ENCODE measurements at regions not wholly inside any gene's neighbourhood (a gene's known extent, or its start where the extent isn't known, plus 50 kb on each side); places are given as distances from the start of the nearest gene placed in this dataset.
A peak's percentile ranks its signal among the peaks of the same experiment; 100 is the strongest.

DNA sequence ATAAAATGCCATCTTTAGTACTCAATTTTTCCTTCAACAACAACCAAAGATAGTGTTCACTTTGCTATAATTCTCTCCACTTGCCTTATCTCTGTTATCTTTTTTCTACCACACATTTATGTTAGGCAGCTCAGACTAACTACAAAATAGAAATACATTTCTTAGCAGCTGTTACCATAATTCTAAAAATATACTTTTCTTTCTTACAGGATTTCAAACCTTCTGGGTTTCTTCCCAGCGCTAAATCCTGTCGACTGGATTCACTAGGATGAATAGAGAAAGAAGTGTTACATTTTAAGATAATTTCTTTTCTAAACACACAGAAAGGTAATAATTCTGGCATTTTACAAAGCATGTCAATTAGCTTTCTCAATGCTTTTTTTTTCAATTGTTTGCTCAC is 105.5 kb upstream of the GK2 start:
- WGBS, 3 donors: 50 to 52% (median 52%) methylated on average over 2 of the region's 2 CpGs
- Histone ChIP-seq H3K36me3 (ENCODE audit: insufficient read depth in 1 of 2, low read depth in 1 of 2) (no peaks in the 10 kb centered on the region), H3K27ac (no peak overlapping the region)

DNA sequence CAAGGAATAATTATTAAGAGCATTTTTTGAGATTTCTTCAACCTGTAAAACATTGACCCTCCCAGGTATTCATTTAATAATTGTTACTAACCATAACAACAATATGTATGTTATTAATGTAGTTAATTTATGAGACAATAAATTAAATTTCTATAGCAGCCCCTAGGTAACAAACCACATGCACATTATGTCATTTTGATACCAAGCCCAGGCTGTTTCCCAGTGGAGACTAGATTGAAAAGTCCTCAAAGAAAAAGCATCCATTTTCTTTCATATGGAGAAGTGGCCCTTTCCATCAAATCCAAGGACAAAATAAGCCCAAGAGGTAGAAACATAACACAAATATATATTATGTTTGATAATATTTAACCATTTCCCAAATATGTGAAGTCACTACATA is 104.3 kb upstream of the GK2 start:
- Histone ChIP-seq H3K4me3 (no peak overlapping the region), H3K27ac (no peak overlapping the region), H3K27me3 (ENCODE audit: insufficient read depth in 3 of 3, low read length in 2 of 3) (no peaks in the 10 kb centered on the region), H3K4me1 (no peaks in the 10 kb centered on the region), H3K9me3 (no peaks in the 10 kb centered on the region), H3K36me3 (ENCODE audit: insufficient read depth in 1 of 2, low read depth in 1 of 2) (no peaks in the 10 kb centered on the region)
- ATAC-seq: no peak
- no peak for DNase-seq
- intact Hi-C loops (cut with DNase I): no loop called here
- TF ChIP-seq, protein P1, sequence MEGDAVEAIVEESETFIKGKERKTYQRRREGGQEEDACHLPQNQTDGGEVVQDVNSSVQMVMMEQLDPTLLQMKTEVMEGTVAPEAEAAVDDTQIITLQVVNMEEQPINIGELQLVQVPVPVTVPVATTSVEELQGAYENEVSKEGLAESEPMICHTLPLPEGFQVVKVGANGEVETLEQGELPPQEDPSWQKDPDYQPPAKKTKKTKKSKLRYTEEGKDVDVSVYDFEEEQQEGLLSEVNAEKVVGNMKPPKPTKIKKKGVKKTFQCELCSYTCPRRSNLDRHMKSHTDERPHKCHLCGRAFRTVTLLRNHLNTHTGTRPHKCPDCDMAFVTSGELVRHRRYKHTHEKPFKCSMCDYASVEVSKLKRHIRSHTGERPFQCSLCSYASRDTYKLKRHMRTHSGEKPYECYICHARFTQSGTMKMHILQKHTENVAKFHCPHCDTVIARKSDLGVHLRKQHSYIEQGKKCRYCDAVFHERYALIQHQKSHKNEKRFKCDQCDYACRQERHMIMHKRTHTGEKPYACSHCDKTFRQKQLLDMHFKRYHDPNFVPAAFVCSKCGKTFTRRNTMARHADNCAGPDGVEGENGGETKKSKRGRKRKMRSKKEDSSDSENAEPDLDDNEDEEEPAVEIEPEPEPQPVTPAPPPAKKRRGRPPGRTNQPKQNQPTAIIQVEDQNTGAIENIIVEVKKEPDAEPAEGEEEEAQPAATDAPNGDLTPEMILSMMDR (IDR thresholded peaks at IDR 0.05): no peak

More for the DNA sequence above, 105.5 kb upstream of the GK2 start:
- no peak overlapping the region for H3K4me3 ChIP-seq
- ATAC-seq: no peak
- H3K27me3 ChIP-seq (ENCODE audit: insufficient read depth in 3 of 3, low read length in 2 of 3): no peaks in the 10 kb centered on the region
- TF ChIP-seq, protein P1 (IDR thresholded peaks at IDR 0.05): no peak
- H3K9me3 ChIP-seq: no peaks in the 10 kb centered on the region
- DNase-seq: no peak
- intact Hi-C loops (cut with DNase I): no loop called here
- no peaks in the 10 kb centered on the region for H3K4me1 ChIP-seq

DNA sequence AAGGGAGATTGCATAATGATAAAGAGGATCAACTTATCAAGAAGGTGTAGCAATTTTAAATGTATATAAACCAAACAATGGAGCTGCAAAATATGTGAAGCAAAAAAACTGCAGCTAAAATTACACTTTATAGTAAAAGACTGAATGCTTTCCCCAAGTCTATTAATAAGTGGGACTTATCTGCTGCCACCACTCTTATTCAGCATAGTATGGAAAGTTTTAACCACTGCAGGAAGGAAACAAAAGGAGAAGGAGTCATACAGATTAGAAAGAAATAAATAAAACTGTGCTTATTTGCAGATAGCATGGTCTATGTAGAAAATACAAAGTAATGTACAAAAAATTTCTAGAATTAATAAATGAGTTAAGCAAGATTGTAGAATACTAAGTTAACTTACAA is 94.1 kb upstream of the GK2 start:
- Histone ChIP-seq H3K9me3 (no peaks in the 10 kb centered on the region), H3K27ac (no peak overlapping the region), H3K4me1 (no peaks in the 10 kb centered on the region), H3K27me3 (ENCODE audit: insufficient read depth in 3 of 3, low read length in 2 of 3) (no peaks in the 10 kb centered on the region), H3K36me3 (ENCODE audit: insufficient read depth in 1 of 2, low read depth in 1 of 2) (no peaks in the 10 kb centered on the region), H3K4me3 (no peak overlapping the region)
- intact Hi-C loops (cut with DNase I): no loop called here
- ATAC-seq (no peak), DNase-seq (no peak)
- TF ChIP-seq, protein P1 (IDR thresholded peaks at IDR 0.05): no peak

DNA sequence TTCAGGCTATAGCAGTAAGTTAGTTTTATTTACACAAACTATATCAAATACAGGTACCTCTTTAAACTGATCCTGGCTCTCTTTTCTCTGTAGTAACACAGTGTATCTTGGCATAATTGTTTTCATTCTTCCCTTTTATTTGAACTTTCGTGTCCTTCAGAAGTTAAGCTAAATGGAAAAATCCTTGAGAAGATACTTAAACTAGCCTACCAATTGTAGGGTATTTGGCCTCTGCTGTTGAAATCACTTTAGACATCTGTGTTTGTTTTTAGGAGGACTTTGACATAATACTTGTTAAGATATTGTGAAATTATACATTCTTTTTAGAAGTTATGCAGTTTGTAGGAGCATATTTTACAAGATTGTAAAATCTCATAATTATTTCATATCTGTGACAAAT is 90.3 kb upstream of the GK2 start:
- H3K27ac ChIP-seq: no peak overlapping the region
- no peak for DNase-seq
- no peak overlapping the region for H3K4me3 ChIP-seq
- H3K9me3 ChIP-seq: no peaks in the 10 kb centered on the region
- H3K4me1 ChIP-seq: no peaks in the 10 kb centered on the region
- TF ChIP-seq, protein P1 (IDR thresholded peaks at IDR 0.05): no peak
- intact Hi-C loops (cut with DNase I): no loop called here
- no peaks in the 10 kb centered on the region for H3K36me3 ChIP-seq (ENCODE audit: insufficient read depth in 1 of 2, low read depth in 1 of 2)
- peak in 1 of 4 donors; percentile 32 for ATAC-seq
- no peaks in the 10 kb centered on the region for H3K27me3 ChIP-seq (ENCODE audit: insufficient read depth in 3 of 3, low read length in 2 of 3)
- WGBS, 3 donors: 34 to 53% (median 42%) methylated on average over 1 of the region's 1 CpG

DNA sequence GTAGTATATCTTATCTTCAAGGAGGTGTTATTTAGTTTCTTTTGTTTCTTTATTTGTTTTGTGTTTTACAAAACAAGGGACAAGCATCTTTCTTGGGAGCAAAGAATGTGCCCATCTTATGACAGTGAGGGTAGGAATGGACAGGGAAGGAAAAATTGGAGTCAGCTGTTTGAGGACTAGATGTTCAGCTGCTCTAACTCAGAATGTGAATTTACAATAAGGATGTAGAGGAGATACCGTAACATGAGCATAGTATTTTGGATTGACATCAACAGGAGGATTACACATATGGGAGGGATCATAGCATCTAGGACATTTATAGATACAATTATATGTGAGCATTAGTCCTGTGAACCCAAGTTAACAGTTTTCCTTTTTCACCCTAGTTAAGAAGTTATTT is 89.0 kb upstream of the GK2 start:
- WGBS, 3 donors: 53 to 62% (median 60%) methylated on average over 1 of the region's 1 CpG
- Histone ChIP-seq H3K27me3 (ENCODE audit: insufficient read depth in 3 of 3, low read length in 2 of 3) (no peaks in the 10 kb centered on the region), H3K9me3 (no peaks in the 10 kb centered on the region), H3K27ac (no peak overlapping the region), H3K4me3 (peak overlapping the region; percentile 1), H3K36me3 (ENCODE audit: insufficient read depth in 1 of 2, low read depth in 1 of 2) (no peaks in the 10 kb centered on the region), H3K4me1 (no peaks in the 10 kb centered on the region)
- intact Hi-C loops (cut with DNase I): no loop called here
- ATAC-seq: no peak
- TF ChIP-seq, protein P1 (IDR thresholded peaks at IDR 0.05): no peak
- no peak for DNase-seq
